ENCODE measurements at regions not wholly inside any gene's neighbourhood (a gene's known extent, or its start where the extent isn't known, plus 50 kb on each side); places are given as distances from the start of the nearest gene placed in this dataset.

DNA sequence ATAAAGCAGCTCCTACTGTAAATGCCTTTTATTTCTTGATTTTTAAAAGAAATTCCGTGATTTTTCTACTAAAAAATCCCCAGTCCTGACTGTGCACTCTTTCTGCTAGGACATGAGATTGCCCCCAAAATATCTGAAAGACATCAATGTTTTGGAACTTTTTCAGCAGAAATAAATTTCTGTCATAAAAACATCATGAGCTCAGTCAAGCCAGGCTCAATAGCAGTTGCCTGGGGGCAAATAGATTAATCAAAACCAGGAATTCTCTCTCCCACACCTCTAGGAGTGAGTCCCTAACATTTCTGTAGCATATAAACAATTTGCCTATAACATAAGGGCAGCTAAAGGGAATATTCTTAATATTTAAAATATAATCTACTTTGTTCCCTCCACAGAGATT, 654.1 kb downstream of the PTPRC start:
- Mint-ChIP-seq H3K4me3 (no peak overlapping the region), H3K9me3 (peaks cover 3% of the 10 kb centered on the region), H3K27ac (no peak overlapping the region), H3K27me3 (no peaks in the 10 kb centered on the region), H3K4me1 (ENCODE audit: unreplicated experiment) (peaks cover 21% of the 10 kb centered on the region), H3K36me3 (no peaks in the 10 kb centered on the region)
- TF ChIP-seq, protein P1, sequence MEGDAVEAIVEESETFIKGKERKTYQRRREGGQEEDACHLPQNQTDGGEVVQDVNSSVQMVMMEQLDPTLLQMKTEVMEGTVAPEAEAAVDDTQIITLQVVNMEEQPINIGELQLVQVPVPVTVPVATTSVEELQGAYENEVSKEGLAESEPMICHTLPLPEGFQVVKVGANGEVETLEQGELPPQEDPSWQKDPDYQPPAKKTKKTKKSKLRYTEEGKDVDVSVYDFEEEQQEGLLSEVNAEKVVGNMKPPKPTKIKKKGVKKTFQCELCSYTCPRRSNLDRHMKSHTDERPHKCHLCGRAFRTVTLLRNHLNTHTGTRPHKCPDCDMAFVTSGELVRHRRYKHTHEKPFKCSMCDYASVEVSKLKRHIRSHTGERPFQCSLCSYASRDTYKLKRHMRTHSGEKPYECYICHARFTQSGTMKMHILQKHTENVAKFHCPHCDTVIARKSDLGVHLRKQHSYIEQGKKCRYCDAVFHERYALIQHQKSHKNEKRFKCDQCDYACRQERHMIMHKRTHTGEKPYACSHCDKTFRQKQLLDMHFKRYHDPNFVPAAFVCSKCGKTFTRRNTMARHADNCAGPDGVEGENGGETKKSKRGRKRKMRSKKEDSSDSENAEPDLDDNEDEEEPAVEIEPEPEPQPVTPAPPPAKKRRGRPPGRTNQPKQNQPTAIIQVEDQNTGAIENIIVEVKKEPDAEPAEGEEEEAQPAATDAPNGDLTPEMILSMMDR (conservative IDR thresholded peaks at IDR 0.05), result no peak
- no peak for DNase-seq (ENCODE audit: extremely low spot score, unreplicated experiment)

DNA sequence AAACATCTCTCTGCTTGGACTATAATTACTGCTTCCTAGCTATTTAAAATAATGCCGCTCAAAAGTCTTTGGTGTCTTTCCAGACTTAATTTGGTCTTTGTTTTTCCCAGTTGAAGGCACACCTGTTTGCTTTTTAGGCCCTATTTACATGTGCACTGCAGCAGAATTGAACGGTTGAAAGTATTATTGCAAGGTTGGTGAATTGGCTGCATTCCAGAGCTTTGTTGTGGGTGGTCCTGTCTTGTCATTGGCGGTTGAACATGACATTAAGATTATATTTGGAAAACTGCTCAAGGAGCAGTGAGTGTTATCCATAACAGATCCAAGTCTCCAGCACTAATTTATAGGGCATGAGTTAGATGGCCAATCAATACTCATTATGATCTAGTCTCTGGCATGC, 656.3 kb downstream of the PTPRC start:
- no peaks in the 10 kb centered on the region for H3K36me3 Mint-ChIP-seq
- H3K4me3 Mint-ChIP-seq, result no peak overlapping the region
- TF ChIP-seq, protein P1 (conservative IDR thresholded peaks at IDR 0.05), result no peak
- peaks cover 26% of the 10 kb centered on the region for H3K4me1 Mint-ChIP-seq (ENCODE audit: unreplicated experiment)
- no peak overlapping the region for H3K27ac Mint-ChIP-seq
- no peak for DNase-seq (ENCODE audit: extremely low spot score, unreplicated experiment)
- no peaks in the 10 kb centered on the region for H3K27me3 Mint-ChIP-seq
- H3K9me3 Mint-ChIP-seq, result peaks cover 3% of the 10 kb centered on the region

DNA sequence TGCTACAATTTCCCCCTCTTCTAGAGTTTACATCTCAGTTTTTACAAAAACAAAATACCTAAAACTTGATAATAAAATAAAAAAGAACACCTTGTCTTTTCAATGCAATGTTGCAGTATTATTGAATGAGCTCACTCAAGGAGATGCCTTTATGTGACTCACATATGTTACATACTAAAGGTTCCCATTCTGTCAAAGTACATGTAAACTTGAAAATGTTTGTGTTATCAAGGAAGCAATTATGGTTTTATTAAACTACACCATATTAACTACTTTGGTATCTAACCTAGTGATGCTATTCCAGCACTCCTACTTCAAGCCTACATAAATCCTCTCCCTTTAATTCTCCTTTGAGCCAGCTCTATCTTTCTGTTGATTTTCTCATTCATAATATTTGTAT, 658.3 kb downstream of the PTPRC start:
- TF ChIP-seq, protein P1 (conservative IDR thresholded peaks at IDR 0.05), result no peak
- Mint-ChIP-seq H3K36me3 (no peaks in the 10 kb centered on the region), H3K27ac (no peak overlapping the region)

DNA sequence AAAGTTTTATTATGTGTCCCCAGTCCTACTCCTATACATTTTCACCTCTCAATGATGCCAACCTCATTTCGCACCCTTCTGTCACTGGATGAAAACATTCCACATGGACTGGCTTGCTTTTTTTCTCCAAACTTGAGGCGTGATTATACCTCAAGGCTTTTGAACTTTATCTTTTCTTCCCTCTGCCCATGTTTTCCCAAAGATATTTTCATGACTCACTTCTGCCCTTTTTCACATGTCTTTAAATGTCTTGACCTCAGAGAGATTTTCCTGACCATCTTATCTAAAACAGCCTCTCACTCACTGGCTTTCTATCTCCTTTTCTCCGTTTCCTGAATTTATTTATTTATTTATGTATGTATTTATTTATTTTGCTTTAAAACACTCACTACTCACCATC, 659.0 kb downstream of the PTPRC start:
- Mint-ChIP-seq H3K27me3 (no peaks in the 10 kb centered on the region), H3K4me3 (no peak overlapping the region), H3K9me3 (peaks cover 3% of the 10 kb centered on the region), H3K27ac (no peak overlapping the region), H3K36me3 (no peaks in the 10 kb centered on the region), H3K4me1 (ENCODE audit: unreplicated experiment) (peaks cover 32% of the 10 kb centered on the region)
- TF ChIP-seq, protein P1 (conservative IDR thresholded peaks at IDR 0.05), result no peak
- DNase-seq (ENCODE audit: extremely low spot score, unreplicated experiment), result no peak

More for the DNA sequence above, 658.3 kb downstream of the PTPRC start:
- Mint-ChIP-seq H3K9me3 (peaks cover 3% of the 10 kb centered on the region), H3K27me3 (no peaks in the 10 kb centered on the region), H3K4me3 (no peak overlapping the region), H3K4me1 (ENCODE audit: unreplicated experiment) (peaks cover 29% of the 10 kb centered on the region)
- no peak for DNase-seq (ENCODE audit: extremely low spot score, unreplicated experiment)

DNA sequence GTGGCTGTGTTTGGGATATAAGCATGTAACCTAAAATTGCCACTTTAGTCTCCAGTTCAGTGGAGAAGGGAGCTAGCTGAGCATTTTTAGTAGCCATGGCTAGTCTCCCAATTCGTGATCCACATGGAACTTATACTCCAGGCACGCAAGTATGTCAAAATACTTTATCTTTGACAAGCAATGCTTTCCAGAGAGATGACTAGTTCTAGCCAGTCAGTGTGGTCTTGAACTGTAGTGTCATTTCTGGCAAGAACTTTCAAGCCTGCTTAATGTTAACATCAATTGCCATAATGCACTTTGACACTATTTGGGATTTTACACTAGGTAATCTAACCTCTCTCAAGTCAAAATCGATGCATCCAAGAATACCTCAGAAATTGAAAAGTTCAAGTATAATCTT, 660.0 kb downstream of the PTPRC start:
- Mint-ChIP-seq H3K36me3 (no peaks in the 10 kb centered on the region), H3K27me3 (no peaks in the 10 kb centered on the region), H3K9me3 (peaks cover 3% of the 10 kb centered on the region), H3K27ac (no peak overlapping the region), H3K4me3 (no peak overlapping the region), H3K4me1 (ENCODE audit: unreplicated experiment) (peaks cover 27% of the 10 kb centered on the region)
- DNase-seq (ENCODE audit: extremely low spot score, unreplicated experiment), result no peak
- TF ChIP-seq, protein P1 (conservative IDR thresholded peaks at IDR 0.05), result no peak

Data from type B pancreatic cell (in vitro differentiated cells).